Gastroesophageal sphincter (tissue), 3 donors: ENCODE measurements at regions not wholly inside any gene's neighbourhood (a gene's known extent, or its start where the extent isn't known, plus 50 kb on each side); places are given as distances from the start of the nearest gene placed in this dataset.

ENCODE experiments used
- EP300 ChIP-seq: sonication (generic); formaldehyde crosslinking; IDR thresholded peaks from one replicate; pipeline ENCODE4 v1.6.1; 2017; ENCODE audit warnings: antibody characterized with exemption, mild to moderate bottlenecking
- POLR2A ChIP-seq, 2 donors: fragments of 450-650 bp; IDR thresholded peaks; one replicate each; pipeline ENCODE4 v1.6.1; 2017; ENCODE audit warnings: antibody characterized with exemption in 2 of 2, mild to moderate bottlenecking in 2 of 2, moderate library complexity in 1 of 2
- TF ChIP-seq, protein P1 (sequence below), 4 experiments: fragments of 200-600 bp in 2 of 4; fragments of 450-650 bp in 2 of 4; sonication (generic) in 1 of 4; IDR thresholded peaks; one replicate each; pipeline ENCODE4 v1.5.1; 2017 to 2019; ENCODE audit warnings: antibody characterized with exemption in 4 of 4, mild to moderate bottlenecking in 2 of 4, moderate library complexity in 2 of 4

GRCh38 chr4:35591035-35591434 lies 653.3 kb downstream of the ARAP2 start:
- TF ChIP-seq EP300 = no peak
- TF ChIP-seq POLR2A (IDR thresholded peaks at IDR 0.05) = no peak
- TF ChIP-seq, protein P1, sequence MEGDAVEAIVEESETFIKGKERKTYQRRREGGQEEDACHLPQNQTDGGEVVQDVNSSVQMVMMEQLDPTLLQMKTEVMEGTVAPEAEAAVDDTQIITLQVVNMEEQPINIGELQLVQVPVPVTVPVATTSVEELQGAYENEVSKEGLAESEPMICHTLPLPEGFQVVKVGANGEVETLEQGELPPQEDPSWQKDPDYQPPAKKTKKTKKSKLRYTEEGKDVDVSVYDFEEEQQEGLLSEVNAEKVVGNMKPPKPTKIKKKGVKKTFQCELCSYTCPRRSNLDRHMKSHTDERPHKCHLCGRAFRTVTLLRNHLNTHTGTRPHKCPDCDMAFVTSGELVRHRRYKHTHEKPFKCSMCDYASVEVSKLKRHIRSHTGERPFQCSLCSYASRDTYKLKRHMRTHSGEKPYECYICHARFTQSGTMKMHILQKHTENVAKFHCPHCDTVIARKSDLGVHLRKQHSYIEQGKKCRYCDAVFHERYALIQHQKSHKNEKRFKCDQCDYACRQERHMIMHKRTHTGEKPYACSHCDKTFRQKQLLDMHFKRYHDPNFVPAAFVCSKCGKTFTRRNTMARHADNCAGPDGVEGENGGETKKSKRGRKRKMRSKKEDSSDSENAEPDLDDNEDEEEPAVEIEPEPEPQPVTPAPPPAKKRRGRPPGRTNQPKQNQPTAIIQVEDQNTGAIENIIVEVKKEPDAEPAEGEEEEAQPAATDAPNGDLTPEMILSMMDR (IDR thresholded peaks at IDR 0.05) = no peak
